GM23338 (cell line): ENCODE measurements at regions not wholly inside any gene's neighbourhood (a gene's known extent, or its start where the extent isn't known, plus 50 kb on each side); places are given as distances from the start of the nearest gene placed in this dataset.

Experiments used
- CREB1 ChIP-seq: fragments of 250-450 bp; sonication (Bioruptor Pico); IDR thresholded peaks from 2 replicates; pipeline ENCODE4 v1.5.0; 2020; ENCODE audit warnings: low read depth, mild to moderate bottlenecking, moderate library complexity
- ETS1 ChIP-seq: IDR thresholded peaks from 2 replicates; pipeline ENCODE4 v1.6.1; 2016; ENCODE audit warnings: antibody characterized with exemption
- EZH2 ChIP-seq: fragments of 200-600 bp; sonication (generic); IDR thresholded peaks from one replicate; pipeline ENCODE4 v1.8.0; 2017; ENCODE audit warnings: antibody characterized with exemption, mild to moderate bottlenecking, low read depth; ENCODE audit not compliant: unreplicated experiment
- EZH2phosphoT487 ChIP-seq: fragments of 200-600 bp; sonication (generic); IDR thresholded peaks from one replicate; pipeline ENCODE4 v1.8.1; 2018; ENCODE audit warnings: antibody characterized with exemption; ENCODE audit not compliant: unreplicated experiment
- JUNB ChIP-seq: IDR thresholded peaks from one replicate; pipeline ENCODE4 v1.6.1; 2016; ENCODE audit warnings: antibody characterized with exemption; ENCODE audit not compliant: unreplicated experiment
- NANOG ChIP-seq: IDR thresholded peaks from 2 replicates; pipeline ENCODE4 v1.6.1; 2016; ENCODE audit warnings: antibody characterized with exemption, borderline replicate concordance
- POLR2AphosphoS5 ChIP-seq: IDR thresholded peaks from 2 replicates; pipeline ENCODE4 v1.6.1; 2016; ENCODE audit warnings: antibody characterized with exemption, low read depth
- REST ChIP-seq: IDR thresholded peaks from one replicate; pipeline ENCODE4 v1.6.1; 2018; ENCODE audit warnings: antibody characterized with exemption; ENCODE audit not compliant: unreplicated experiment
- STAT1 ChIP-seq: IDR thresholded peaks from one replicate; pipeline ENCODE4 v1.6.1; 2016; ENCODE audit warnings: antibody characterized with exemption; ENCODE audit not compliant: unreplicated experiment
- ZNF114 ChIP-seq: fragments of 250-450 bp; sonication (Bioruptor Pico); IDR thresholded peaks from 2 replicates; pipeline ENCODE4 v1.5.0; 2020; ENCODE audit warnings: mild to moderate bottlenecking, moderate library complexity
- ZNF331 ChIP-seq: fragments of 250-450 bp; sonication (Bioruptor Pico); IDR thresholded peaks from 2 replicates; pipeline ENCODE4 v1.5.0; 2020; ENCODE audit warnings: low read depth, mild to moderate bottlenecking, moderate library complexity
- TF ChIP-seq, protein P1 (sequence below), 2 experiments: fragments of 200-600 bp in 1 of 2; sonication (generic) in 1 of 2; conservative IDR thresholded peaks; 2 replicates each; pipeline versions ENCODE4 v1.5.1 to v1.6.1; 2016 to 2017; ENCODE audit warnings: antibody characterized with exemption in 2 of 2, low read depth in 2 of 2, mild to moderate bottlenecking in 2 of 2, moderate library complexity in 1 of 2

GRCh38 chr19:7400815-7401214 is 52.1 kb downstream of the ARHGEF18 start:
- TF ChIP-seq POLR2AphosphoS5 (no peak), EZH2 (no peak), EZH2phosphoT487 (no peak), REST (no peak), STAT1 (no peak), JUNB (no peak), ETS1 (no peak), CREB1 (CRISPR knock-in tag) (no peak), ZNF331 (no peak), ZNF114 (CRISPR knock-in tag) (no peak), NANOG (no peak)
- TF ChIP-seq, protein P1, sequence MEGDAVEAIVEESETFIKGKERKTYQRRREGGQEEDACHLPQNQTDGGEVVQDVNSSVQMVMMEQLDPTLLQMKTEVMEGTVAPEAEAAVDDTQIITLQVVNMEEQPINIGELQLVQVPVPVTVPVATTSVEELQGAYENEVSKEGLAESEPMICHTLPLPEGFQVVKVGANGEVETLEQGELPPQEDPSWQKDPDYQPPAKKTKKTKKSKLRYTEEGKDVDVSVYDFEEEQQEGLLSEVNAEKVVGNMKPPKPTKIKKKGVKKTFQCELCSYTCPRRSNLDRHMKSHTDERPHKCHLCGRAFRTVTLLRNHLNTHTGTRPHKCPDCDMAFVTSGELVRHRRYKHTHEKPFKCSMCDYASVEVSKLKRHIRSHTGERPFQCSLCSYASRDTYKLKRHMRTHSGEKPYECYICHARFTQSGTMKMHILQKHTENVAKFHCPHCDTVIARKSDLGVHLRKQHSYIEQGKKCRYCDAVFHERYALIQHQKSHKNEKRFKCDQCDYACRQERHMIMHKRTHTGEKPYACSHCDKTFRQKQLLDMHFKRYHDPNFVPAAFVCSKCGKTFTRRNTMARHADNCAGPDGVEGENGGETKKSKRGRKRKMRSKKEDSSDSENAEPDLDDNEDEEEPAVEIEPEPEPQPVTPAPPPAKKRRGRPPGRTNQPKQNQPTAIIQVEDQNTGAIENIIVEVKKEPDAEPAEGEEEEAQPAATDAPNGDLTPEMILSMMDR (conservative IDR thresholded peaks at IDR 0.05; ENCODE audit: low read depth in 2 of 2): no peak
